Activated CD4-positive, alpha-beta T cell treated with anti-CD3 and anti-CD28 coated beads, Interleukin-2, Interleukin-6, amounts not matched to agents 100 ng/mL and 50 ng/mL, durations not matched to agents 16 hours and 8 hours (primary cell): ENCODE measurements at regions not wholly inside any gene's neighbourhood (a gene's known extent, or its start where the extent isn't known, plus 50 kb on each side); places are given as distances from the start of the nearest gene placed in this dataset.
A peak's percentile ranks its signal among the peaks of the same experiment; 100 is the strongest.
"Not testable (repeated sequence)": the region's sequence is repeated elsewhere in the genome, so short reads cannot be mapped to it uniquely, and the experiment has no call there.

Experiments used
- DNase-seq: peaks from one replicate; pipeline ENCODE4 v3.0.0-alpha.2; 2020

DNA sequence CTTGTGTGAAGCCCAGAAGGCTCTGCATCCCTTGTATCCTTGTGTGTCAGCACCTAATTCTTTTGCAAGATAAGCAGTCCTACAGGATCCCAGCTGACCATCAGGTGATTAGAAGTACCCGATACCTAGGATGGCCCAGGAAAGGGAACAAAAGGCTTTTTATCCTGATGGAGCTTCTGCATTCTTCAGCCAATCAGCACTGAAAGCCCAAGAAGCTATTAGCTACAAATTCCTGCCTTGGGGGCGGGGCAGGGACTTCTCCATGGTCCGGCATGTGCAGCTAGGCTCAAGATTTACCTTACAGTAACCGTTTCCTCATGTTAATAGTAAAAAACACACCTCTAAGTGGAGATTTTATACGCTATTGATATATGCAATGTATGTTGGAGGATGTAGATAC is 264.6 kb upstream of the THUMPD2 start:
- no peak for DNase-seq

DNA sequence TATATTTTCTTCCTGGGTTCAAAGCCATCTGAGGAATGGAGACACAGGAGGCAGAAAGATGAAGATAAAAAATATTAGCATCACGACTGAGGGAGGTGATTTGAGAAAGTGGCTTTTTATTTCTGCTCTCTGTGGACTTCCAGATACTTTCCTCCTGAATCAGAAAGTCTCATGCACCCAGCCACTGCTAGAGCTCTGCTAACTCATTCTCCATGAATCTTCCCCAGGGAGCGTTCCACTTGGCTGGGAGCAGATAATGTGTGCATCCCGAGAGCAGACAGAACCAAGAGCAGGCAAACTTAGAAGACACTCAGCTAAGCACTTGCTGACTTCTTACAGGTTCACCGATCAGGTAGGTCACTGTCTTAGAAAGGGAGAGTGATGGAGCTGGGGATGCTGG is 264.1 kb upstream of the THUMPD2 start:
- DNase-seq = no peak

DNA sequence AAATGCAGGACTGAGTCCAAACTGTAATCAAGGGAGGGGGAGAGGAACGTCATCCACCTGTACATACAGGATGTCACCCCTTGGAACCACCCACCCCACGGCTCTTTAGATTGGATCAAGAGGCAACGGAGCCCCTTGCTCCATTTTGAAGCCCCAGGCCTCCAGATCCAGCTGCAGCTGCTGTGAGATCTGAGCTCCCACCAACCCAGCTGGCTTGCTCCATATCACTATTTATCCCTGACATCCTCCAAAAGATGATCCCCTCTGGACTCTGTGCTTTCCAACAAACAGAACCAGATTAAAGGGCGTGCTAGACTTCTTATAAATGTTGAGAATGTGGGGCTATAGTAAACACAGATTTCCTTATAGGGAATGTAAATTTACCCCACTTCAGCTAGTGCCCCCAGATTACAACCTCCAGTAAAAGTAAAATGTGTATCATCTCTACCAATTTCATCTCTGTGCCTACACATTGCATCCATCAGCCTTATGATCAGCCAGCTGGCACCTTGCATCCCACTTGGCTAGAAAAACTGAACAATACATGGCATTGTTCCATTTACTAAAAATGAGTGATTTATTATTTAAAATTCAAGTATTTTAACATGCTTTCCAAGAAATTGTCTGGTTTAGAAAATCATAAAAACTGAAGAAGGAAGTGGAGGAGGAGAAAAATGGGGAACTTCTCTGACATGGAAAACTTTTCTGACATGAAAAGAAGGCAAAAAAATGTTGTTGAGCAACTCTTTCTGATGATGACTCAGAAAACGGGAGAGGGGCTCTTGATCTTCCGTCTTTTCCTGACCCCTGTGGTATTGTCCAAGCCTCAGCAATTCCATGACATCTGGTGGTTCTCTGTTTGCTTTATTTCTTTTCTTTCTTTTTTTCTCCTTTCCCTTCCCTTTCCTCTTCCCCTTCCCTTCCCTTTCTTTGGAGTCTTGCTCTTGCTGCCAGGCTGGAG is 262.6 kb upstream of the THUMPD2 start:
- no peak for DNase-seq

DNA sequence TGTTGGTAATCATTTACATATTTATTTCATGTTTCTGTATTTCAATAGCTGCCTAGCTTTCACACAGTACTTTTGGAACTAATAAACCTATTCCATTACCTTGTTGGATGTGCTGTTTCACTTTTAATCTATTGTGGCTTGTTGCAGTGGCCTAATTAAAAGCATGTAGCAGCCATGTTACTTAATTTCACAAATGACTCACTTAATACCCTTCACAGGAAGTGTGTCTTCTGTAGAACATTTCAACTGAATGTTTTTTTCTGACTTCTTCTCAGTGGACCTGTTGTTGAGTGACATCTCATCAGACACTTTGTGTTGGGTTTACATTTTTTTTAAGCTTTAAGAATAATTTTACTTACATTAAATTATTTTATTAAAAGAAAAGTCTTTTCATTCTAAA is 260.5 kb upstream of the THUMPD2 start:
- DNase-seq = peak; percentile 25

DNA sequence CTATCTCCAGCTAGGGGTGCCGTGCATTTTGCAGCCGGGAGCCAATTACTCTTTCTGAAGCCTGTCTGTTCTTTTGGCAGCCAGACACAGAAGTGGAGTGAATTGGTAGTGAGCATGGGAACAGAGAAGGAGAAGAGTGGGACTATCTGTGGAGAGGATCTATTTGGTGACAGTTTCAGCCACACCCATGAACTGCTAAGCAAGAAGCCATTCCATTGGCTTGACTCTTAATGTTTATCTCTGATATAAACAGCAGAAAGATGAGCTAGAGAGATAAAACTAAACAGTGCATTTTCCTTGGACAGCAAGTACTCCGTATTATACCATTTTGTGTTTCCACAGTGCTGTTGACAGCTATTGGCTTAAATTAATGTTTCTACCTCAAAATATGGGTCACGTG is 259.6 kb upstream of the THUMPD2 start:
- DNase-seq = no peak

DNA sequence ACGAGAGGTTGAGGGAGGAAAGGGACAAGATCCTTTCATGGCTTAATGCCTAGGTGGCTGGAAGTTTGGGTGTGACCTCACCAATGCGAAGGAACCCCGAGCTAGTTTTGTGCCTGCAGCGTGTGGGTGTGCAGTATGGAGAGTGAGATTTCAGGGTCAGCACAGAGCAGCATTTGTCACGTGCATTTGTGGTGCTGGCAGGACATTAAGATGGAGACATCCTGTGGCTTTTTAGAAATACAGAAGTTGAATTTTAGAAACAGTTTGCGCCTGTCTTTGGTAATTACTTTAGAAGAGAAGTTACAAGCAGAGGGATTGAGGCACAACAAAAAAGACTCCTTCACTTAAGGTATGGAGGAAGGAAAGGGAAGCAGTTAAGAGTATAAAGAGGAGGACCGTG is 258.2 kb upstream of the THUMPD2 start:
- no peak for DNase-seq

DNA sequence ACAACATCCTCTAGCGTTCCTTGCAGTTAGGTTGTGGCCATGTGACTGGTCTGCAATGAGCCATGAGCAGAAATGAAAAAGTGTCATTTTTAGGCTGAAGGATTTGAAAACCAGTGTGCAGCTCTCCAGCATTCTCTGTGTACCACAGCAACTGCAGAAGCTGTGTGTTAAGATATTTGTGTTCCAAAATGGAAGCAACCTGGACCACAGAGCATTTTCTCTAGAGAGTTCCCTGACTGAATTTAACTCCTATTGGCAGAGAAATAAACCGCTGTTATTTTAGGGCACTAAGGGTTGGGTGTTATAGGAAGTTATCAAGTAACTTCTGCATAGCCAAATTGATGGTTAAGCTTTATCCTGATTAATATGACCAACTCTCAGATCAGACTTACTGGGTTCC is 257.2 kb upstream of the THUMPD2 start:
- DNase-seq = no peak

DNA sequence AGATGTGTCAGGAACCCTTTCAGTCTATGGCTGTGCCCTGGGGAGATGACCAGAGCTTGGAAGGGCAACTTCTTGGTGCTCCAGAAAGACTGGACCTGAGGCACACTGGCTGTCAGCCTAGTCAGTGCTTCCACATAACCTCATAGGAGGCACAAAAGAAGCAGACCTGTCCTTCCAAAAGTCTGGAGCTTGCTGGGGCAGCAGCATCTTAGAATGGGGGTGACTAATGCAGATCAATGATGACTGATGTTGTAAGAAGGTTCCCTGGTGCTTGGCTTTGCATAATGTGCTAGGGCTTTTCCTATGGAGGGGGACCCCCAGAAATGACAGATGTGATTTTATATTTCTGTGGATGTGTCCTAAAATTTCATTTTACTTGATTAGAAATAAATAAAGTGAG is 255.7 kb upstream of the THUMPD2 start:
- DNase-seq = no peak

DNA sequence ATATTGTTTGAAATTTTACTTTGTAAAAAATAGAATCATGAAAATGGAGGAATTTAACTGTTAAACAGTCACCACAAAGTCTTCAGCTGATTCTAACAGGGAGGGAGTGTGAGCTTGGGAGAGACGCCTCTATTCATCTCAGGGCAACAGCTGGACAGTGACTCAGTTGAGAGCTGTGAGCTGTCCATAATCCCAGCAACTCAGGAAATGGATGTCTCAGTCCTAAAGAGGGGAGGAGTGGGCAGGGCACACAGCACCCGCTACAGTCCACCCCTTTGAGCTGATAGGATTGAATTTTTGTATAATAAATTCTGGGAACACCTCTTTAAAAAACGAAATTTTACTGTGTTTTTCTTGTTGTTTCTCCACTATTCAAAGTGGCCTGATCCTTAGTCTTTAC is 255.1 kb upstream of the THUMPD2 start:
- DNase-seq = no peak

DNA sequence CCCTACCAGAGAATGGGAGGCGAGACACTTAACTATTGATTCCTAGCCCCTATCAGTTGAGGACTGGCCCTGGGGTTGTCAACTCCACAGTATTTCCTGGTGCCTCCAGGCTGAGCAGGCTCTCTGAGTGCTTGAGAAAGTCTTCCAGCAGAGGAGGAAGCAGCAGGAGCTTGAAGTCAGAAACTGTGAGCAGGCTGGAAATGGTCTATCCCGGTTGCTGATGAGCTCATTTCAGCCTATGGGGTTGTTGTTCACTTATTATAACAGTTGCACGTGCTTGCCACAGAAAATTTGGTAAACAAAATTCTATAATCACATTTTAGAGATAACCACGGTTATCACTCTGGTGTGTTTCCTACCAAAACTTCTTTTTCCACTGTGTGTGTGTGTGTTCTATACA is 254.7 kb upstream of the THUMPD2 start:
- no peak for DNase-seq

DNA sequence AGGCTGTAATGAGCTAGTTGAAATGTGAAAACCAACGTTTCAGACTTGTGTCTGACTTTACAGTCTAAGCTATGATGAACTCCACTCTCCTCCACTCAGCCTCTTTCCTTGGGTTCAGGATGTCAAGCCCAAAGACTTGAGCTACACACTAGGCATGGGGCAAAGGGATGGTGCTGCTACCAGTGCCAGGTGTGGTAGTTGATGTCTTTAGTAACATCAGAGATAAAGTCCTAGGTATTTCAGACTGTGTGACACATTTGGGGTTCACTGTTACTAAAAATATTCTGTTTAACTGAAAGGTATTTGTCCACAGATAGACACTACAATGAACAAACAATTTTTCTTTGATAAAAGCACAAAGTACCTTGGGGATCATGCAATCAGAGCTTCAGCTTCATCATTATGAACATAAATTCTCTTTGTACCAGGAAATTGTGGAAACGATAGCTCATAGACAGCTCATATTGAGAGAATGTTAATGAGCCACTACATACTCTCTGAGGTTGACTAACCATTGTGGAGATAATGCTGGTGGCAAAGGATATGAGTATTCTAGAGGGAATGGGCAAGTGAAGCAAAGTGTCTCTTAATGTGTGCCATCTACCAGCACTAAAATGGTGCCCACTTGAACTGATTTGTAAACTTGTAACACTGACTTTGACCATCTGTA is 253.7 kb upstream of the THUMPD2 start:
- peak; percentile 62 for DNase-seq

DNA sequence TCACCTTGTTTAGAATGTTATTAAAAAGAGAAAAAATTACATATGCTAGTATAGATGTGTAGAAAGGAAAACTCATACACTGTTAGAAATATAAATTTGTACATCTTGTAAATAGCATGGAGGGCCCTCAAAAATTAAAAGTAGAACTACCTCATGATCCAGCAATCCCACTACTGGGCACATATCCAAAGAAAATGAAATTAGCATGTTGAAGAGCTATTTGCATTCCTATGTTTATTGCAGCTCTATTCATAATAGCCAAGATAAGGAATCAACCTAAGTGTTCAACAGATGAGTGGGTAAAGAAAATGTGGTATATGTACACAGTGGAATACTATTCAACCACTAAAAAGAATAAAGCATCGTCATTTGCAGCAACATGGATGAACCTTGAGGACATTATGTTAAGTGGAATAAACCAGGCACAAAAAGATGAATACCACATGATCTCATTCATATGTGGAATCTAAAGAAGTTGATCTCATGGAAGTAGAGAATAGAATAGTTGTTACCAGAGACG is 251.5 kb upstream of the THUMPD2 start:
- DNase-seq = no peak

DNA sequence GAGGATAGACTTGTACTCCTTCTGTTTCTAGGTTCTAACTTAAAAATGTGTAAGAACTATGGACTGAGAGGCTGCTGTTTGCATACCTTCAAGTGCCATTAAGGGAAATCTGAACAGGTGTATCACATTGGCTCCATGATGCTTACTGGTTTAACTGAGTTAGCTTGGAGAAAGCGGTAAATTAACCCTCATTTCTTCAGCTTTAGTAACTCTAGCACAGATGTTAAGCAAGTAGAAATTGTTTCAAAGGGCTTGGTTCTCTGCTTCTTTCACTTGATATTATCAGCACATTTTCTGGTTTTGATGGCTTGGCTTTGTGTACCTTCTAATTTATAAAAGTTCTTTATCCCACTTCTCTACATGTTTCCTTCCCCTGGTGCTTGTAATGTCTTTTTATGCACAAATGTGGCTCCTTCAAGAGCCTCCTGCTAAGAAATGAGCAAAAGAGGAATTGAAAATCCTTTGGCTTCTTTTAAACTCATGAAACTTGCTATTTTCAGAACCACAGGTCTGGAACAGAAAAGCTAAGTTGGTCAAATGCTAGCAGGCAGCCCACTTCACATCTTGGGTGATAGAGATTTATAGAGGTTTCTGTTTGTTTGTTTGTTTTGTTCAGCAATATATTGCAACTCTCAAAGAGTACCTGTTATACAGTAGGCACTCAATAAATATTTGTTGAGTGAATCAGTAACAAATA is 249.9 kb upstream of the THUMPD2 start:
- DNase-seq = no peak

DNA sequence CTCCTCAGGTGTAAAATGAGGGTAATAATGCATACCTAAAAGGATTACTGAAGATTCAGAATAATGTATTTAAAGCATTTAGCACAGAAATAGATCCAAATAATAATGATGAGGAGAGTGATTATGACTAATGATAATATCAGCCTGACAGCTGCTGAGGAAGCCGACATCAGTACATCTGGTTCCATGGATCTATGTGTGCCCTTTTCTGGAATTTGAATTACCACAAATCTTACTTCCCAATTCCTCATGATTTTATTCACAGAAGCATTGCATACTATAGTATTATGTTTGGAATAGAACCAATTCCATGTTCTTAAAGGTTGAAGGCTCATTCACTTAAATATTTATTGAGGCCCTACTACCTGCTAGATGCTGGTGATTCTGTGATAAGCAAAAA is 248.9 kb upstream of the THUMPD2 start:
- no peak for DNase-seq

DNA sequence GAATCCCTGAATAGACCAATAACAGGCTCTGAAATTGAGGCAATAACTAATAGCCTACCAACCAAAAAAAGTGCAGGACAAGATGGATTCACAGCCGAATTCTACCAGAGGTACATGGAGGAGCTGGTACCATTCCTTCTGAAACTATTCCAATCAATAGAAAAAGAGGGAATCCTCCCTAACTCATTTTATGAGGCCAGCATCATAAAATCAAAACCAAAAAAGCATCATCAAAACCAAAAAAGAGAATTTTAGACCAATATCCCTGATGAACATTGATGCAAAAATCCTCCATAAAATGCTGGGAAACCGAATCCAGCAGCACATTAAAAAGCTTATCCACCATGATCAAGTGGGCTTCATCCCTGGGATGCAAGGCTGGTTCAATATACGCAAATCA is 246.2 kb upstream of the THUMPD2 start:
- not testable (repeated sequence) for DNase-seq

DNA sequence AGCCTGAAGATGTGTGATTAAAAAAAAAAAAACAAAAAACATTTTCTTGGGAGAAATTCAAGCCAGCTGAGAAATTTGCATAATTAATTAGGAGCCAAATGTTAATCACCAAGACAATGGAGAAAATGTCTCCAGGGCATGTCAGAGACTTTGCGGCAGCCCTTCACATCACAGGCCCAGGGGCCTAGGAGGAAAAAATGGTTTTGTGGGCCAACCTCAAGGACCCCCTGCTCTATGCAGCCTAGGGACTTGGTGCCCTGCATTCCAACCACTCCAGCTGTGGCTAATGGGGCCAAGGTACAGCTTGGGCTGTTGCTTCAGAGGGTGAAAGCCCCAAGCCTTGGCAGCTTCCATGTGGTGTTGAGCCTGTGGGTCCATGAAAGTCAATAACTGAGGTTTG is 241.9 kb upstream of the THUMPD2 start:
- DNase-seq = no peak

DNA sequence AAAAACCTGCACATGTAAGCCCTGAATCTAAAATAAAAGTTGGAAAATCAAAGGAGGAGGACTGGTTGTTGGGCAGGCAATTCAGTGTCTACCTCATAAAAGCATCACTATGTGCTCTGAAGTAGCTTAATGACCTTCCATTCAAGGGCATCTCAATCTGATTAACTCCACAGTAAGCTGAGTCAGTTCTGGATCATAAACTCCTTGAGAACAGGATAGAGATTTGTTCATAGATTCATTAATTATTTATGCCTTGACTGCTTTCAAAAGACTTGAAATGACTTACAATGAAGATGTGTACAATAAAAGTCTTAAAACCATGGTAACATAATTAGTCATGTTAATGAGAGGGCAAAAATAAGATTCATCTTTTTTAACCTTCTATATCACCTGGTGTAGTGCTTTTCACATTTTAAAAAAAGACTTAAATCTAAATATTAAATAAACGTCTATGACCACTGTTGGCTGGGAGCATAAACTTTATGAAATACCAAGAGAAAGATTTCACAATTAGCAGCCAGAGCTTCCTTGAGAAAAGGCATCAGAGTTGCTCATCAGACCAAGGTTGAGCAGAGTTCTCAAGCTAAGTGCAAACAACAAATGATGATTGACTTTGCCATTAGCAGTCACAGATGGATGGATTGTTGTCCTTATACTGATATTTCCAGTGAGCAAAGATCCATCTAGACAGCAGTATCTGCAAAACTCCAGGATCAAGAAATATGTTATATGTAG is 237.3 kb upstream of the THUMPD2 start:
- no peak for DNase-seq

DNA sequence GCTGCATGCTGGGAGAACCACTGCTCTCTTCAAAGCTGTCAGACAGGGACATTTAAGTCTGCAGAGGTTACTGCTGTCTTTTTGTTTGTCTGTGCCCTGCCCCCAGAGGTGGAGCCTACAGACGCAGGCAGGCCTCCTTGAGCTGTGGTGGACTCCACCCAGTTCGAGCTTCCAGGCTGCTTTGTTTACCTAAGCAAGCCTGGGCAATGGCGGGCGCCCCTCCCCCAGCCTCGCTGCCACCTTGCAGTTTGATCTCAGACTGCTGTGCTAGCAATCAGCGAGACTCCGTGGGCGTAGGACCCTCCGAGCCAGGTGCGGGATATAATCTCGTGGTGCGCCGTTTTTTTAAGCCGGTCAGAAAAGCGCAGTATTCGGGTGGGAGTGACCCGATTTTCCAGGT is 234.9 kb upstream of the THUMPD2 start:
- not testable (repeated sequence) for DNase-seq

DNA sequence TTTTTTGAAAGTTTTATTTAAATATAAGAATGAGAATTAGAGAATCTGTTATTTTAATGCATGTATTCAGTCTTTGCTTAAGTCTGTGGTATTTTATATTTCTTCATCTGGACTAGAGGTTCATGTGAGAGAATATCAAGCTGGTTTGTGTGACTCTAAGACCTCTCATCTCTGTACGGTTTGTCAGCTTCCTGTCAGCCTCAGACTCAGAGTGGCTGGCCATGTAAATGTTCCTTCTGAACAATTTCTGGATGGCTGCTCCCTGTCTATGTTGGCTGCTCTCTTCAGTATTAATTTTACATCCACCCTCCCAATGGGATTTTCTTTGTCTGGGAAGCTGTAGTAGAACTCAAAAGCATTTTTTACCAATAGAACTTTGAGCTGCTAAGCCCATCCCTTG is 225.3 kb upstream of the THUMPD2 start:
- no peak for DNase-seq

DNA sequence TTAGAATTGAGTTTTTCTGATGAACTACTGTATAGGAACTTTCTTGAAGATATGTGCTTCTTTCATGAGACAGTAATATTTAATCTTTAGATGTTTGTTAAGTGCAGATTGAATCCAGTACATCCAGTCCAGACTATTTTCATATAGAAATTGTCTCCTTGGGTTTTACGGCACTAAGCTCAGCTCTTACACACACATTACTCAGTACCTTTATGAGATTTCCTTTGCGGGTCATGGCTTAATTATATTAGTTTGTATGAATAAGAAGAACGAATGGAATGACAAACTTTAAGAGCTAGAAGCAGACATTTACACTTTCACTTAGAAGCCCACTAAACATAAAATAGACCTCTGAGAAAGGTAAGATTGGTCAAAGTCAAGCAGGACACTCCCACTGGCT is 223.3 kb upstream of the THUMPD2 start:
- no peak for DNase-seq

DNA sequence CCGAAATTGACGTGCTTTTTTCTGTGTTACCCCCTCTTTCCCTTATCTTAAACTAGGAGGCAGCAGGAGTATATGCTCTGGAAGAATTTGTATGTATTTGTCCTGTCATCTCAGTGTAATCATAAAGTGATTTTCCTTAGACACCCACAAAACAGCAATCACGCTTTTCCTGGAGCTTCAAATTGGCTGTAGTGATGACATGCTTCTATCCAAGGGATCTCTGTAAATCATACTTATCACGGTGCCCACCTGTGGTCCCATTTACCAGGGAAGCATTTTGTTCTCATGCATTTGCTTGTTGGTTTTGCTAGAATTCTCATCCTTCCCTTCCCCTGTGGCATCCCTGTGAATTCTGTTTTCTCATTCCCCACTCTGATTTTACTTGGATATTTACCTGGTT is 220.8 kb upstream of the THUMPD2 start:
- DNase-seq = no peak

DNA sequence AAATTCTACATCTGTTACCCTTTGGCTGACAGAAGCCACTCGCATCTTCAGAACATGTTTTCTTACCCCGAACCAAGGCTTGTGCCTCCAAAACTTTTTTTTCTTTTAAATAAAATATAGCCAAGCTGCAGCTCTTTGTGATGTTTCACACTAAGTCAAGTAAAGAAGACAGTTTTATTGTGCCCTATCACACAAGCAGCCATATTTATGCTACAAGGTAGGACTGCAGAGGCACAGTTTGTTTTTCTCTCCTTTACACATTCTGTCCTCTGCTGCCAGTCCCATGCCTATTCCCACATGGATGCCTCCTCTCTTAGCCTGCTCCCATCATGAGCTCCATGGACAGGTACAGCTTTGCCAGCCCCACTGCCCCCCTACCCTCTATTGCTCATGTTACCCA is 219.6 kb upstream of the THUMPD2 start:
- DNase-seq = no peak

DNA sequence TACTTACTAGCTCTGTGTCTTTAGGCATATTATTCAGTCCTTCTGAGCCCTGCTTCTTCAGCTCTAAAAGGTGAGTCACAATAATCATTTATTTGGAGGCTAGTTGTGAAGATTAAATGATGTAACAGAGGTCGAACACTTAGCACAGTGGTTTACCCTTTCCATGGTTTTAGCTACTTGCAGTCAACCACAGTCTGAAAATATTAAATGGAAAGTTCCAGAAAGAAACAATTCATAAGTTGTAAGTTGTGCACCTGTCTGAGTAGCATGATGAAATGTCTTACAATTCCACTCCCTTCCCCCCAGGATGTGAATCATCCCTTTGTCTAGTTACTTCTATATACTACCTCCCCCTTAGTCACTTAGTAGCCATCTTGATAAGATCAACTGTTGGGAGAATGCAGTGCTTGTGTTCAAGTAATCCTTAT is 217.6 kb upstream of the THUMPD2 start:
- DNase-seq = peak; percentile 12
